GM21737 (cell line): ENCODE measurements at regions not wholly inside any gene's neighbourhood (a gene's known extent, or its start where the extent isn't known, plus 50 kb on each side); places are given as distances from the start of the nearest gene placed in this dataset.

Experiments
- ATAC-seq: cut with Tn5 transposase; IDR thresholded peaks from one replicate; pipeline ENCODE4 v1.9.1; 2021; ENCODE audit warnings: mild to moderate bottlenecking, moderate library complexity; ENCODE audit not compliant: unreplicated experiment

- ATAC-seq, result no peak
Observed at GRCh38 chr3:127132876-127133275, 60.1 kb upstream of the PRR23E start.

GRCh38 chr3:127133971-127134370 is 59.0 kb upstream of the PRR23E start:
- ATAC-seq, result no peak

GRCh38 chr3:127134466-127134865 is 58.5 kb upstream of the PRR23E start:
- ATAC-seq, result no peak

- ATAC-seq, result no peak
Observed at GRCh38 chr3:127134887-127135240, 58.1 kb upstream of the PRR23E start.

- no peak for ATAC-seq
Observed at GRCh38 chr3:127135241-127136023, 57.5 kb upstream of the PRR23E start.

GRCh38 chr3:127136024-127136600 is 56.8 kb upstream of the PRR23E start:
- ATAC-seq, result no peak

- no peak for ATAC-seq
Observed at GRCh38 chr3:127136706-127137105, 56.2 kb upstream of the PRR23E start.

GRCh38 chr3:127137113-127137512 is 55.8 kb upstream of the PRR23E start:
- no peak for ATAC-seq

GRCh38 chr3:127137757-127138536 is 55.0 kb upstream of the PRR23E start:
- no peak for ATAC-seq

- ATAC-seq, result no peak
Observed at GRCh38 chr3:127139601-127140500, 53.1 kb upstream of the PRR23E start.

GRCh38 chr3:127140501-127141460 is 52.1 kb upstream of the PRR23E start:
- no peak for ATAC-seq

- no peak for ATAC-seq
Observed at GRCh38 chr3:127141921-127142730, 50.8 kb upstream of the PRR23E start.
